GM18505 (cell line): ENCODE measurements at regions not wholly inside any gene's neighbourhood (a gene's known extent, or its start where the extent isn't known, plus 50 kb on each side); places are given as distances from the start of the nearest gene placed in this dataset.
"Not testable (repeated sequence)": the region's sequence is repeated elsewhere in the genome, so short reads cannot be mapped to it uniquely, and the experiment has no call there.

Experiments used
- ATAC-seq: cut with Tn5 transposase; IDR thresholded peaks from one replicate; pipeline ENCODE4 v1.9.1; 2021; ENCODE audit not compliant: unreplicated experiment
- POLR2A ChIP-seq: IDR thresholded peaks from 4 replicates; pipeline ENCODE4 v1.6.1; 2011; ENCODE audit warnings: borderline replicate concordance; ENCODE audit not compliant: insufficient read depth, insufficient read length; ENCODE audit errors: extremely low read depth

DNA sequence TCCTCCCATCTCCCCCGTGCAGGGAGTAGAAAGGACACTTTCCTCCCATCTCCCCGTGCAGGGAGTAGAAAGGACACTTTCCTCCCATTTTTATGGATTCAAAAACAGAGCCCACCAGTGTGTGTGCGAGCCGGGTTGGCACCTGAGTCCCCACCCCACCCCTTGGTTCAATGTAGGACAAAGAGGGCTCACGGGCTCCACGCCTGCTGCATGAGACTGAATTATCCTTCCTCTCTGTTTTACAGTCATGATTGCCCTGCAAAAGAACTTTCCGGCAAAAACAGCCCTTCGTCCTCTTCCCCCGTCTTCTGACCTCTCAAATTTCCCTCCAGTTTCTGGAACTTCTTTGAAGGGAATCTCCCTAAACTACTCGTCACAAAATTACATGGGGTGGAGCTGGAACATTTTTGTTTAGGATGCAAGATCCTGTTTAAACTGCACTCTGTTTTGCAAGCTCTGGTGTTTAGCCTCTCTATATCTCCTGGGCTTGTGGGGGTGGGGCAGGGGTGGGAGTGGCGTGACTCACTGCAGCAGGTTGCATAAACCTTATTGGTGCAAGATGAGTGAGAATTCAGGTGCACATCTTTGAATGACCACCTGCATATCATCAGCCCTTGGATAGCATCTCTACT lies 99.8 kb downstream of the PSMG1 start:
- no peak for ATAC-seq
- no peak for TF ChIP-seq POLR2A

DNA sequence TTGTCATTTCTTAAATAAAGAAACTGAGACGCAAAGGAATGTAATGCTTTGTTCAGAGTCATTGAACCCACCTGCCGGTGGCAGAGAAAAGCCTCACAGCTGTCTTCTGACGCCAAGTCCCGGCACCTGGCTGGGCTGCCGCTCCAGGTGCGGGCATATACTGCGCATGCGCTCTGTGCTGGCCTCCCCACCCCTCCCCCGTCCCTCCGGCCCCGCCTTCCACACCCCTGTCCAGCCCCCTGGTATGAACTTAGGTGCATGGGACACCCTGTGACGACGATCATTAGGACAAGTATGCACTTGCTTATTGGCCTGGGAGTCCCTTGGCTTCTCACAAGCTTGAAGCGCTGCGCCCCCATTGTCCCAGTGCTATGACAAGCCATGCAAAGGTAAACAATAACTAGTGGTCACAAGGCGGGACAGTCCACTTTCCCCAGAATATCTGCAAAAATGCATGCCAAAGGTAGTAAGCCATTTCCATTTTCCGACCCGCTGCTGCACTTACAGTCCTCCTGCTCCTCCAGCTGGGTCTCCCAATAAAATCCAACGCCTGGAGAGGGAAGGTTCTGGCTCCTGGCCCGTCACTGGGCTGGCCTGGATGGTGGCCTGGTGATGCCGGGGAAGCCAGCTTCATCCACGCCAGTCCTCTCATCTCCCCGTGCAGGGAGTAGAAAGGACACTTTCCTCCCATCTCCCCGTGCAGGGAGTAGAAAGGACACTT lies 100.4 kb downstream of the PSMG1 start:
- TF ChIP-seq POLR2A: no peak

DNA sequence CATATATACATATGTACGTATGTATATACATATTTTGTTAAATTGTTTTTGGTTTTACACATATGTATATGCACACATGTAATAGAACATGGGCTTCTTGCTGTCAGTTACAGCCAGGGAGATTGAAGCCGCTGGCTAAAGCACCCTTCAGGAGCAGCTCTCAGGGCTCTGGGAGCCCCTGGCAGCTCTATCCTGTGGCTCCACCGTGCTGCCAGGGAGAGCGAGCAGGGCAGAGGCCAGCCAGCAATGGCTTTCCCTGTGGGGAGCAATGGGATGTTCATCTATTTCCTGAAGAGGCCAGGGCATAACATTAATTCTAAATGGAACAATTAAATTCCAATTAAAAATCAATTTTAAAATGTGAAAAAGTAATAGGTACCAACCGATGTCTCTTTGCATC lies 102.9 kb downstream of the PSMG1 start:
- no peak for ATAC-seq

More for the DNA sequence above, 100.4 kb downstream of the PSMG1 start:
- ATAC-seq: no peak

DNA sequence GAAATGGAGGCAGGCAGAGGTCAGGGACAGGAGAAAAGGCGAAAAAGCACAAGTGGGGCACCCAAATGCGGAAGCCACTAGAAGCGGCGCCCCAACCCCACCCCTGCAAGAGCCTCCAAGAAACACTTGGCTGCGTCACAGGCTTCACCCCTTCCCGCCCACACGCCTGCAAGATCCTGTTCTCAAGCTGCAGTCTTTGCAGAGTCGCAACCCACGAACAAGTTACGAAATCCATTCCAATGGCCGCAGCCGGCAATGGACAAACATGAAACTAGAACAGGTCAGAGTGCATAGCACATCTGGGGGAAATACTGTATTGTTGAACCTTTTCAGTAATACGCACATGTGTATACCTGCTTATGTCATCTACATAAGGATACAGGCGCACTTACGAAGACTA lies 103.6 kb downstream of the PSMG1 start:
- TF ChIP-seq POLR2A: no peak
- ATAC-seq: no peak

More for the DNA sequence above, 102.9 kb downstream of the PSMG1 start:
- TF ChIP-seq POLR2A: no peak

DNA sequence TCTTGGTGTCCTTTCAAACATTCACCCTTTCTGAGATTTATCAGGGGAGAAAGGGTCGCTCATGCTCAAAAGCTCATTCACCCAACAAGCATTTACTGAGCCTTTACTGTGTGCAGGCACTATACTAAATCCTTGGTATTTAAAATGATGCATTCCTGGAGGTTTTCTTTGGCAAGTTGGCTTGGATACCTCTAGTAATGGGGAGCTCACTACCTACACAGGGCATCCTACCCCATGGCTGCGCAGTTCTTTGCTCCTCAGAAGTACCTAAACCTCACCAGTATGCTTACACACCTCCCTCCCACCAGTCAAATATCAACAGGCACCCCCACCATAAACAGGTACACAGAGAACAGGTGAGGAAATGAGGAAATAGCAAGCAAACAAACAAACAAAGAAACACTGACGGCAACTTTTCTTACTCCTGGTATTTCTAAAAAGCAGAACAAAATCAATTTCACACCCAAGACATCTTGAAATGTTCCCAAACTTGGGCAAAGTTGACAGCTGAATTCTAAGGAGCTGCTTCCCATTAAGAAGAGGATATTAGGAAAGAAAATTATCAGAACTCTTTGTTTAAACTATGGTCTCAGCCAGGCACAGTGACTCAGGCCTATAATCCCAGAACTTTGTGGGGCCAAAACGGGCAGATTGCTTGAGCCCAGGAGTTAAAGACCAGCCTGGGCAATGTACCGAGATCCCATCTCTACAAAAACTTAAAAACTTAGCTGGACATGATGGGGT lies 104.8 kb downstream of the PSMG1 start:
- no peak for TF ChIP-seq POLR2A
- no peak for ATAC-seq

DNA sequence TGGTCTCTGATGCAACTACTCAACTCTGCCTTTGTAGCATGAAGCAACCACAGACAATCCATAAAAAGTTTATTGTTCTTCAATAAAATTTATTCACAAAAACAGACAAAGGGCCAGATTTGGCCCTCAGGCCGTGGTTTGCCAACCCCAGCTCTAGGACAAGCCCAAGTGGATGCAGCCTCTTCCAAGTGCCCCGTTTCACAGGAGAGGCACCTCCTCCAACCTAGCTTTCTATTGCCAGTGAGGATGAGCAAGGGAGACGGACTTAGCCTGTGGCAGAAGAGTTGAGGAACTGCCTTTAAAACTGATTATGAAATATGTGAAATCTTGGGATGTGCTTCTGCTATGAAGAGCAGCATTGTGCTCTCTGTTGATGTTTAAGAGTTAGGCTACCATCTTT lies 105.4 kb downstream of the PSMG1 start:
- TF ChIP-seq POLR2A: no peak

DNA sequence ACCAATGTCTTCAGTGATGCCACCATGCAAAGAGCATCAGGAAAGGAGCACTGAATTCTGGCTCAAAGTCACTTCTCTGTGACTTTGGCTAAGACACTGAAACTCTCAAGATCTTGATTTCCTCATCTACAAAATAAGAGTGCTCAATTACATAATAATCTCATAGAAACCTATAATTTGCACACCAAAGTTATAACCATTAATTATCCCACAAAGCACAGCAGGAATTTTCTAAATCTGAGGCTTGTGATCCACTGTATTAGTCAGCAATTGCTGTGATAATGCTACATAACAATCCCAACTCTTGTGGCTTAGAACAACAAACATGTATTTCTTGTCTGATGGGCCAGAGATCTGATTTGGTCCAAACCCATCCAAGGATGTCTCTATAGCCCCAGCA lies 108.7 kb downstream of the PSMG1 start:
- no peak for TF ChIP-seq POLR2A
- no peak for ATAC-seq

More for the DNA sequence above, 105.4 kb downstream of the PSMG1 start:
- ATAC-seq: no peak

DNA sequence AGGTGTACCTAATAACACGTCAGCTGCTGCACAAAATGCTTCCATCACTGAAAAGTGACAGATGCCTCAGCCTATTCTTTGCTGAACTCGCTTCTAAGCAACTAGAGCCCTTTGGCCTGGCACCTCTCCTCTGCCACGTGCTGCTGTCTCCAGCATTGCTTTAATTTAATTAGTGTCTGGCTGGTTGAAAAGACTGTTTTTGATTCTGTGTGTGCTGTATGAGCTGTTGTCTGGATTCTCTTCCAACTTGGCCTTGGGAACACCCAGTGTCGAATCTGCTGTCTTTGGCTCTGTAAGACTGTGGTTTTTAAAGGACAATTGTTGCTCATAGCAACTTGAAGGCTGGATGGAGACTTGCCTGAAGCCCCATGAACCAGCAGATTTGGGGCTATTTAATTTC lies 109.5 kb downstream of the PSMG1 start:
- TF ChIP-seq POLR2A: no peak
- no peak for ATAC-seq

GRCh38 chr21:39073063-39073462 lies 110.2 kb downstream of the PSMG1 start:
- ATAC-seq: no peak
- TF ChIP-seq POLR2A: no peak

DNA sequence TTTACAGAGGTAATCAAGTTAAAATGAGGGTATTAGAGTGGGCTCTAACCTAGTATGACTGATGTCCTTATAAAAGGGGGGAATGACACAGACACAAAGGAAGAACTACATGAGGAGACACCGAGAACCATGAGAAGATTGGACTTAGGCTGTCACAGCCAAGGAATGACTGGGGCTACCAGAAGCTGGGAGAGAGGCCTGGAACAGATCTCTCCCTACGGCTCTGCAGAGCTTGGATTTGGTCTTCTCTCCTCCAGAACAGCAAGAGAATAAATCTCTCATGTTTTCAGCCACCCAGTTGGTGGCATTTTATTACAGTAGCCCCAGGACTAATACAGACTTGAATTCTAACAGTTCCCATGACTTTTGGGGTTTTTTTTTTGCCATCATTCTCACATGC lies 110.8 kb downstream of the PSMG1 start:
- no peak for ATAC-seq
- TF ChIP-seq POLR2A: no peak

DNA sequence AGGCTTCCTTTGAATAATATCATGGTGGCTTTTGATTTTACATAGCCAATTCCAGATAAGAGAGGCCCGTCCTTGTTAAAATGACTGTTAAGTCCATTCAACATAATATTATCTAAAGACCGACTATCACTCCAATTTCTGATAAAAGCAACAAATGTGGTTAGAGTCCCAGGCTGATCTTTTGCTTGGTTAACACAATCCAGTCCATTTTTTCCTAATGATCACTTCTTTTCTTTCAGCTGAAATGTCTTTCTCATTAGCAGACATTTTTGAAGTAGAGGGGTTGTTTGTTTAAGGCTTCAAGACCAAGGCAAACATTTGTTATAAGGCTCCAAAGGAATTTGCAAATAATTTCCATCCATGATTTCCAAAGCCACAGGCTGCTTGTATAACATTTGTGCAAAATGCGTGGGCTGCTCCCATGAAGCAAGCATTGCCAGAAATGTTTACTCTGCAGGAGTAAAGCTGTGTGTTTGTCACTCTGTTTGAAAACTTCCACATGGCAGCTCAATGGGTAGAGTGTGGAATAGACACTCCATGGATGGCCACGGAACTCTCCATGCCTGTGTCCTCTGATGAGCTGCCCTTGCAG lies 111.5 kb downstream of the PSMG1 start:
- TF ChIP-seq POLR2A: no peak
- no peak for ATAC-seq

DNA sequence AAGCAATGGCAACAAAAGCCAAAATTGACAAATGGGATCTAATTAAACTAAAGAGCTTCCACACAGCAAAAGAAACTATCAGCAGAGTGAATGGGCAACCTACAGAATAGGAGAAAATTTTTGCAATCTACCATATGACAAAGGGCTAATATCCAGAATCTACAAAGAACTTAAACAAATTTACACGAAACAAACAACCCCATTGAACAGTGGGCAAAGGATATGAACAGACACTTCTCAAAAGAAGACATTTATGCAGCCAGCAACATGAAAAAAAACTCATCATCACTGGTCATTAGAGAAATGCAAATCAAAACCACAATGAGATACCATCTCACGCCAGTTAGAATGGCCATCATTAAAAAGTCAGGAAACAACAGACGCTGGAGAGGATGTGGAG lies 113.4 kb downstream of the PSMG1 start:
- not testable (repeated sequence) for ATAC-seq
